SK-N-SH treated with all-trans-retinoic acid at 6 μM for 48 hours (cell line): ENCODE measurements at regions not wholly inside any gene's neighbourhood (a gene's known extent, or its start where the extent isn't known, plus 50 kb on each side); places are given as distances from the start of the nearest gene placed in this dataset.

ENCODE experiments used
- ATAC-seq: fragments of 200-7000 bp; cut with Tn5 transposase; 3 replicates; pipeline ENCODE4 v1.9.1; 2020; ENCODE audit warnings: mild to moderate bottlenecking, moderate library complexity
- ARNTL ChIP-seq: fragments of 450-650 bp; formaldehyde crosslinking; IDR thresholded peaks from 2 replicates; pipeline ENCODE4 v1.5.0; 2020; ENCODE audit warnings: low read depth, mild to moderate bottlenecking, moderate library complexity, borderline replicate concordance
- BACH2 ChIP-seq: fragments of 250-450 bp; sonication (Bioruptor Pico); IDR thresholded peaks from 2 replicates; pipeline ENCODE4 v1.9.0; 2021; ENCODE audit warnings: mild to moderate bottlenecking, borderline replicate concordance
- CREB5 ChIP-seq: fragments of 250-450 bp; sonication (Bioruptor Pico); IDR thresholded peaks from 2 replicates; pipeline ENCODE4 v1.5.1; 2020; ENCODE audit warnings: low read depth, mild to moderate bottlenecking, moderate library complexity
- CSDC2 ChIP-seq: fragments of 250-450 bp; sonication (Bioruptor Pico); IDR thresholded peaks from 2 replicates; pipeline ENCODE4 v1.5.0; 2020; ENCODE audit warnings: mild to moderate bottlenecking, moderate library complexity
- CSRNP3 ChIP-seq: fragments of 250-450 bp; sonication (Bioruptor Pico); IDR thresholded peaks from 2 replicates; pipeline ENCODE4 v1.5.1; 2021; ENCODE audit warnings: mild to moderate bottlenecking, moderate library complexity
- ESRRG ChIP-seq: fragments of 250-450 bp; sonication (Bioruptor Pico); IDR thresholded peaks from 2 replicates; pipeline ENCODE4 v1.6.1; 2021; ENCODE audit warnings: mild to moderate bottlenecking
- GLIS3 ChIP-seq: fragments of 250-450 bp; sonication (Bioruptor Pico); IDR thresholded peaks from 2 replicates; pipeline ENCODE4 v1.5.0; 2020; ENCODE audit warnings: mild to moderate bottlenecking, moderate library complexity
- ISL1 ChIP-seq: fragments of 250-450 bp; sonication (Bioruptor Pico); IDR thresholded peaks from 2 replicates; pipeline ENCODE4 v2.1.2; 2022; ENCODE audit warnings: mild to moderate bottlenecking, moderate library complexity
- OSR1 ChIP-seq: fragments of 250-450 bp; sonication (Bioruptor Pico); IDR thresholded peaks from 2 replicates; pipeline ENCODE4 v1.8.0; 2022; ENCODE audit warnings: moderate library complexity, mild to moderate bottlenecking, inconsistent platforms
- PATZ1 ChIP-seq: fragments of 250-450 bp; sonication (Bioruptor Pico); IDR thresholded peaks from 2 replicates; pipeline ENCODE4 v1.8.0; 2020; ENCODE audit warnings: mild to moderate bottlenecking, moderate library complexity, borderline replicate concordance
- POU6F1 ChIP-seq: fragments of 250-450 bp; sonication (Bioruptor Pico); IDR thresholded peaks from 2 replicates; pipeline ENCODE4 v1.8.0; 2021; ENCODE audit warnings: low read depth, mild to moderate bottlenecking, moderate library complexity, borderline replicate concordance
- PPARA ChIP-seq: fragments of 250-450 bp; sonication (Bioruptor Pico); IDR thresholded peaks from 2 replicates; pipeline ENCODE4 v1.5.0; 2020; ENCODE audit warnings: mild to moderate bottlenecking, borderline replicate concordance
- SNAI2 ChIP-seq: fragments of 250-450 bp; sonication (Bioruptor Pico); IDR thresholded peaks from 2 replicates; pipeline ENCODE4 v1.5.0; 2020; ENCODE audit warnings: mild to moderate bottlenecking, moderate library complexity
- TCF4 ChIP-seq: fragments of 250-450 bp; sonication (Bioruptor Pico); IDR thresholded peaks from 2 replicates; pipeline ENCODE4 v1.8.0; 2021; ENCODE audit warnings: mild to moderate bottlenecking, moderate library complexity, borderline replicate concordance
- TOX ChIP-seq: fragments of 250-450 bp; sonication (Bioruptor Pico); IDR thresholded peaks from 2 replicates; pipeline ENCODE4 v1.8.0; 2021; ENCODE audit warnings: mild to moderate bottlenecking, moderate library complexity, borderline replicate concordance
- ZC3H10 ChIP-seq: fragments of 250-450 bp; sonication (Bioruptor Pico); IDR thresholded peaks from 2 replicates; pipeline ENCODE4 v1.5.1; 2021; ENCODE audit warnings: mild to moderate bottlenecking, moderate library complexity
- ZFP3 ChIP-seq: fragments of 250-450 bp; sonication (Bioruptor Pico); IDR thresholded peaks from 2 replicates; pipeline ENCODE4 v1.5.0; 2020; ENCODE audit warnings: mild to moderate bottlenecking, moderate library complexity
- ZNF565 ChIP-seq: fragments of 450-650 bp; formaldehyde crosslinking; conservative IDR thresholded peaks from 2 replicates; pipeline ENCODE4 v1.5.0; 2020; ENCODE audit warnings: low read depth, mild to moderate bottlenecking, moderate library complexity
- ZNF70 ChIP-seq: fragments of 450-650 bp; formaldehyde crosslinking; IDR thresholded peaks from 2 replicates; pipeline ENCODE4 v1.5.0; 2020; ENCODE audit warnings: mild to moderate bottlenecking, moderate library complexity
- ZNF8 ChIP-seq: fragments of 450-650 bp; formaldehyde crosslinking; IDR thresholded peaks from 2 replicates; pipeline ENCODE4 v1.5.0; 2020; ENCODE audit warnings: mild to moderate bottlenecking, moderate library complexity

GRCh38 chr9:102700936-102701335, 294.2 kb upstream of the CYLC2 start:
- TF ChIP-seq TCF4 (no peak), TOX (CRISPR knock-in tag) (no peak), CREB5 (CRISPR knock-in tag) (no peak), ESRRG (CRISPR knock-in tag) (no peak), POU6F1 (CRISPR knock-in tag) (no peak), OSR1 (CRISPR knock-in tag) (no peak), PATZ1 (CRISPR knock-in tag) (no peak), ZNF70 (CRISPR knock-in tag) (no peak), ARNTL (CRISPR knock-in tag) (no peak)
- no peak for ATAC-seq

- ATAC-seq, result no peak
- TF ChIP-seq ZC3H10 (no peak), SNAI2 (CRISPR knock-in tag) (no peak), ZNF70 (CRISPR knock-in tag) (no peak)
Observed at GRCh38 chr9:102669220-102669619, 325.9 kb upstream of the CYLC2 start.

GRCh38 chr9:102652471-102652870, 342.7 kb upstream of the CYLC2 start:
- TF ChIP-seq BACH2 (CRISPR knock-in tag), result no peak
- no peak for TF ChIP-seq ESRRG (CRISPR knock-in tag)
- TF ChIP-seq CREB5 (CRISPR knock-in tag), result no peak
- no peak for TF ChIP-seq ZNF565 (CRISPR knock-in tag)
- TF ChIP-seq PPARA (CRISPR knock-in tag), result no peak
- no peak for TF ChIP-seq SNAI2 (CRISPR knock-in tag)
- TF ChIP-seq ZFP3 (CRISPR knock-in tag), result no peak
- no peak for TF ChIP-seq PATZ1 (CRISPR knock-in tag)
- TF ChIP-seq, all 23 proteins: peak for 0
- ATAC-seq, result no peak

GRCh38 chr9:102650896-102651295, 344.2 kb upstream of the CYLC2 start:
- ATAC-seq, result no peak
- TF ChIP-seq ZNF565 (CRISPR knock-in tag), result no peak
- no peak for TF ChIP-seq GLIS3
- no peak for TF ChIP-seq ZFP3 (CRISPR knock-in tag)
- no peak for TF ChIP-seq ZC3H10
- TF ChIP-seq ARNTL (CRISPR knock-in tag), result no peak
- TF ChIP-seq PPARA (CRISPR knock-in tag), result no peak
- no peak for TF ChIP-seq CSRNP3 (CRISPR knock-in tag)
- TF ChIP-seq CSDC2 (CRISPR knock-in tag), result no peak
- TF ChIP-seq TOX (CRISPR knock-in tag), result no peak
- no peak for TF ChIP-seq OSR1 (CRISPR knock-in tag)
- no peak for TF ChIP-seq PATZ1 (CRISPR knock-in tag)
- no peak for TF ChIP-seq ZNF70 (CRISPR knock-in tag)
- TF ChIP-seq ISL1, result no peak
- no peak for TF ChIP-seq POU6F1 (CRISPR knock-in tag)
- no peak for TF ChIP-seq ZNF8 (CRISPR knock-in tag)
- TF ChIP-seq SNAI2 (CRISPR knock-in tag), result no peak
